ENCODE measurements at regions not wholly inside any gene's neighbourhood (a gene's known extent, or its start where the extent isn't known, plus 50 kb on each side); places are given as distances from the start of the nearest gene placed in this dataset.

GRCh38 chr20:39333211-39333610 lies 371.1 kb downstream of the DHX35 start:
- no peak for TF ChIP-seq CTCF (conservative IDR thresholded peaks at IDR 0.05)
- H3K27ac ChIP-seq, result no peak overlapping the region

GRCh38 chr20:39328347-39328746 lies 366.2 kb downstream of the DHX35 start:
- TF ChIP-seq CTCF (conservative IDR thresholded peaks at IDR 0.05), result no peak

GRCh38 chr20:39326050-39326449 lies 363.9 kb downstream of the DHX35 start:
- H3K27ac ChIP-seq, result no peak overlapping the region
- TF ChIP-seq CTCF (conservative IDR thresholded peaks at IDR 0.05), result no peak

More at GRCh38 chr20:39328347-39328746, 366.2 kb downstream of the DHX35 start:
- H3K27ac ChIP-seq, result no peak overlapping the region

- no peak overlapping the region for H3K27ac ChIP-seq
- no peak for TF ChIP-seq CTCF (conservative IDR thresholded peaks at IDR 0.05)
These were observed 356.8 kb downstream of the DHX35 start for GRCh38 chr20:39318911-39319310.

- TF ChIP-seq CTCF (conservative IDR thresholded peaks at IDR 0.05), result no peak
- H3K27ac ChIP-seq, result no peak overlapping the region
These were observed 350.5 kb downstream of the DHX35 start for GRCh38 chr20:39312676-39313075.

GRCh38 chr20:39311851-39312506 lies 349.8 kb downstream of the DHX35 start:
- no peak for TF ChIP-seq CTCF (conservative IDR thresholded peaks at IDR 0.05)
- H3K27ac ChIP-seq, result no peak overlapping the region

- no peak overlapping the region for H3K27ac ChIP-seq
- no peak for TF ChIP-seq CTCF (conservative IDR thresholded peaks at IDR 0.05)
These were observed 348.3 kb downstream of the DHX35 start for GRCh38 chr20:39310363-39310995.

Measured in VCaP (cell line).